ENCODE measurements at regions not wholly inside any gene's neighbourhood (a gene's known extent, or its start where the extent isn't known, plus 50 kb on each side); places are given as distances from the start of the nearest gene placed in this dataset.

DNA sequence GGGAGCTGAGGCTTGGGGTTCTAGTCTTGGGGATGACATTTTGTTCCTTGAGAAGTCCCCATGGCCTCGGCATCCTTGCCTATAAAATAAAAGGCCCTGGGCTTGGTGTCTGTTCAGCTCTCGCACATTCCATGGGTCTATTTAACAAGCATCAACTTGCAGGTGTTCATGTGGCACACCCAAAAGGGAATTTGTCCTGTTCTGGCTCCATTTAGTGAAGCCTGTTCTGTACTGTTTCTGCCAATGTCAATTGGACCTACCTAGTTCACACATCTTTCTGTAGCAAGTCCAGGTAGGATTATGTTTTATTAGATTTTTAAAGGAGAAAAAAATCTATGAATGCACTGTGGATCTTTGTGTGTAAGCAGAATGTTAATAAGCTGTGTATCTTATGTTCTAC lies 262.0 kb downstream of the HIVEP2 start:
- 100% methylated on average over 2 of the region's 2 CpGs for WGBS (ENCODE audit: insufficient coverage)
- no peak overlapping the region for H3K4me3 Mint-ChIP-seq

DNA sequence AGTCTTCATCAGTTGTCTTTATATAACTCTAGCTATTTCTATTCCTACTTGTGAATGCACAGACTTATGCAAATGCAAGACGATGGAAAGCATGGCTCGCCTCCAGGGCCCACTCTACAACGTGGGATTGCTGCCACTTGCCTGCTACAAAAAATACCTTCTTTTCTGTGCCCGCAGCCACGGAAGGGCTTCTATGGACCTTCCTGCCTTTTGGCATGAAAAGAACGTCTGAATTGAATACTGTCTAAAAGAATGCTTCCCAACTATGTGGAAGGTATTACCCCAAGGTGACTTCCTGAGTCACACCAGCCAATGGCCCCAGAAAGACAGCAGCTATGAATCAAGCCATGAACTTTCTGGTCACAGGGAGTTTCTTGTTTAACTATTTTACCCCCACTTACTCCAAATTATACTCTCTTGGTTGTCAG lies 261.2 kb downstream of the HIVEP2 start:
- 92% methylated on average over 6 of the region's 6 CpGs for WGBS (ENCODE audit: insufficient coverage)
- H3K27ac ChIP-seq (ENCODE audit: low read depth in 1 of 2, low read length in 2 of 2) = no peak overlapping the region
- H3K27me3 ChIP-seq (ENCODE audit: control insufficient read depth in 2 of 2, insufficient read depth in 2 of 2, low read length in 2 of 2) = no peaks in the 10 kb centered on the region
- no peaks in the 10 kb centered on the region for H3K79me2 ChIP-seq (ENCODE audit: insufficient read depth, low read length)
- no peaks in the 10 kb centered on the region for H3K9me3 ChIP-seq (replicated peaks in 1 of 2; ENCODE audit: control insufficient read depth in 1 of 2, insufficient read depth in 1 of 2, low read length in 2 of 2)
- no peak overlapping the region for H3K9ac ChIP-seq (ENCODE audit: insufficient read depth, low read length, poor library complexity, severe bottlenecking)
- H2AFZ ChIP-seq (ENCODE audit: insufficient read depth, low read depth, low read length, poor library complexity, severe bottlenecking) = no peak overlapping the region
- H3K27me3 Mint-ChIP-seq (ENCODE audit: low read depth in 3 of 3) = peaks cover 0 to 3% (median 0%) of the 10 kb centered on the region in 3 donors
- H3K4me2 ChIP-seq (replicated peaks; ENCODE audit: extremely low read depth, low read length, poor library complexity, severe bottlenecking) = no peak overlapping the region
- intact Hi-C loops (cut with micrococcal nuclease) = no loop called here
- TF ChIP-seq, protein P1, sequence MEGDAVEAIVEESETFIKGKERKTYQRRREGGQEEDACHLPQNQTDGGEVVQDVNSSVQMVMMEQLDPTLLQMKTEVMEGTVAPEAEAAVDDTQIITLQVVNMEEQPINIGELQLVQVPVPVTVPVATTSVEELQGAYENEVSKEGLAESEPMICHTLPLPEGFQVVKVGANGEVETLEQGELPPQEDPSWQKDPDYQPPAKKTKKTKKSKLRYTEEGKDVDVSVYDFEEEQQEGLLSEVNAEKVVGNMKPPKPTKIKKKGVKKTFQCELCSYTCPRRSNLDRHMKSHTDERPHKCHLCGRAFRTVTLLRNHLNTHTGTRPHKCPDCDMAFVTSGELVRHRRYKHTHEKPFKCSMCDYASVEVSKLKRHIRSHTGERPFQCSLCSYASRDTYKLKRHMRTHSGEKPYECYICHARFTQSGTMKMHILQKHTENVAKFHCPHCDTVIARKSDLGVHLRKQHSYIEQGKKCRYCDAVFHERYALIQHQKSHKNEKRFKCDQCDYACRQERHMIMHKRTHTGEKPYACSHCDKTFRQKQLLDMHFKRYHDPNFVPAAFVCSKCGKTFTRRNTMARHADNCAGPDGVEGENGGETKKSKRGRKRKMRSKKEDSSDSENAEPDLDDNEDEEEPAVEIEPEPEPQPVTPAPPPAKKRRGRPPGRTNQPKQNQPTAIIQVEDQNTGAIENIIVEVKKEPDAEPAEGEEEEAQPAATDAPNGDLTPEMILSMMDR (IDR thresholded peaks at IDR 0.05) = no peak
- no peaks in the 10 kb centered on the region for H3K9me3 Mint-ChIP-seq
- H3K4me3 Mint-ChIP-seq = no peak overlapping the region
- no peaks in the 10 kb centered on the region for H4K20me1 ChIP-seq (ENCODE audit: insufficient read depth, low read length)
- H3K4me3 ChIP-seq (replicated peaks in 1 of 3; ENCODE audit: low read depth in 2 of 3, low read length in 3 of 3) = no peak overlapping the region
- H3K36me3 ChIP-seq (replicated peaks in 1 of 2; ENCODE audit: control insufficient read depth in 1 of 2, insufficient read depth in 2 of 2, low read length in 2 of 2) = no peaks in the 10 kb centered on the region
- no peak for DNase-seq
- H3K27ac Mint-ChIP-seq = no peak overlapping the region
- no peaks in the 10 kb centered on the region for H3K36me3 Mint-ChIP-seq
- peaks cover 2% of the 10 kb centered on the region for H3K4me1 Mint-ChIP-seq
- no peaks in the 10 kb centered on the region for H3K4me1 ChIP-seq (ENCODE audit: control insufficient read depth in 1 of 2, insufficient read depth in 2 of 2, low read length in 2 of 2)

More for the DNA sequence above, 262.0 kb downstream of the HIVEP2 start:
- no peaks in the 10 kb centered on the region for H3K9me3 ChIP-seq (replicated peaks in 1 of 2; ENCODE audit: control insufficient read depth in 1 of 2, insufficient read depth in 1 of 2, low read length in 2 of 2)
- DNase-seq = no peak
- H3K4me1 Mint-ChIP-seq = peaks cover 2% of the 10 kb centered on the region
- H3K36me3 ChIP-seq (replicated peaks in 1 of 2; ENCODE audit: control insufficient read depth in 1 of 2, insufficient read depth in 2 of 2, low read length in 2 of 2) = no peaks in the 10 kb centered on the region
- no peaks in the 10 kb centered on the region for H3K27me3 ChIP-seq (ENCODE audit: control insufficient read depth in 2 of 2, insufficient read depth in 2 of 2, low read length in 2 of 2)
- H3K9ac ChIP-seq (ENCODE audit: insufficient read depth, low read length, poor library complexity, severe bottlenecking) = no peak overlapping the region
- H3K4me1 ChIP-seq (ENCODE audit: control insufficient read depth in 1 of 2, insufficient read depth in 2 of 2, low read length in 2 of 2) = no peaks in the 10 kb centered on the region
- no peaks in the 10 kb centered on the region for H4K20me1 ChIP-seq (ENCODE audit: insufficient read depth, low read length)
- no peak overlapping the region for H3K27ac ChIP-seq (ENCODE audit: low read depth in 1 of 2, low read length in 2 of 2)
- no peak overlapping the region for H3K4me3 ChIP-seq (replicated peaks in 1 of 3; ENCODE audit: low read depth in 2 of 3, low read length in 3 of 3)
- H3K79me2 ChIP-seq (ENCODE audit: insufficient read depth, low read length) = no peaks in the 10 kb centered on the region
- H3K9me3 Mint-ChIP-seq = no peaks in the 10 kb centered on the region
- H2AFZ ChIP-seq (ENCODE audit: insufficient read depth, low read depth, low read length, poor library complexity, severe bottlenecking) = no peak overlapping the region
- H3K27me3 Mint-ChIP-seq (ENCODE audit: low read depth in 3 of 3) = peaks cover 0 to 7% (median 0%) of the 10 kb centered on the region in 3 donors
- no peak overlapping the region for H3K4me2 ChIP-seq (replicated peaks; ENCODE audit: extremely low read depth, low read length, poor library complexity, severe bottlenecking)
- TF ChIP-seq, protein P1 (IDR thresholded peaks at IDR 0.05) = no peak
- H3K27ac Mint-ChIP-seq = no peak overlapping the region
- H3K36me3 Mint-ChIP-seq = no peaks in the 10 kb centered on the region
- intact Hi-C loops (cut with micrococcal nuclease) = no loop called here

Measured in CD14-positive monocyte (primary cell).